ENCODE measurements at regions not wholly inside any gene's neighbourhood (a gene's known extent, or its start where the extent isn't known, plus 50 kb on each side); places are given as distances from the start of the nearest gene placed in this dataset.

DNA sequence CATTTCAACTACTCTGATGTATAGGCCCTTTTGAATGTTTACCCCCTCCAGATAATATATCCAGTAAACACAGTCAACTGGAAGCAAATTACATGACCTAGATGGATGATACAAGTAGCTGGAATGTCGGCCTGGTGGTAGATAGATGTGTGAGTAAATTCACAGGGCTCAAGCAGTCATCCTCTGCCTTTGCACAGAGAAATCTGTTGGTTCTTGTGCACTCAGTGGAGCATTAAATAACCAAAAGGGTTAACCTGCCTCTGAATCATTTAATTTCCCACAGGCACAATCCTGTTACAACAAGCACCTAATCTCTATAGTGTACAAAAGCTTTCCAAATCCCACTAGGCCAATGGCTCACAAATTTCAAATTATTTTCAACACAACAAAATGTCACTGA lies 668.3 kb downstream of the DNAH5 start:
- DNase-seq (ENCODE audit: unreplicated experiment), result no peak
- no TSS peak for BruUV-seq (replicated peaks)
- TF ChIP-seq, protein P1, sequence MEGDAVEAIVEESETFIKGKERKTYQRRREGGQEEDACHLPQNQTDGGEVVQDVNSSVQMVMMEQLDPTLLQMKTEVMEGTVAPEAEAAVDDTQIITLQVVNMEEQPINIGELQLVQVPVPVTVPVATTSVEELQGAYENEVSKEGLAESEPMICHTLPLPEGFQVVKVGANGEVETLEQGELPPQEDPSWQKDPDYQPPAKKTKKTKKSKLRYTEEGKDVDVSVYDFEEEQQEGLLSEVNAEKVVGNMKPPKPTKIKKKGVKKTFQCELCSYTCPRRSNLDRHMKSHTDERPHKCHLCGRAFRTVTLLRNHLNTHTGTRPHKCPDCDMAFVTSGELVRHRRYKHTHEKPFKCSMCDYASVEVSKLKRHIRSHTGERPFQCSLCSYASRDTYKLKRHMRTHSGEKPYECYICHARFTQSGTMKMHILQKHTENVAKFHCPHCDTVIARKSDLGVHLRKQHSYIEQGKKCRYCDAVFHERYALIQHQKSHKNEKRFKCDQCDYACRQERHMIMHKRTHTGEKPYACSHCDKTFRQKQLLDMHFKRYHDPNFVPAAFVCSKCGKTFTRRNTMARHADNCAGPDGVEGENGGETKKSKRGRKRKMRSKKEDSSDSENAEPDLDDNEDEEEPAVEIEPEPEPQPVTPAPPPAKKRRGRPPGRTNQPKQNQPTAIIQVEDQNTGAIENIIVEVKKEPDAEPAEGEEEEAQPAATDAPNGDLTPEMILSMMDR (IDR thresholded peaks at IDR 0.05; ENCODE audit: unreplicated experiment), result no peak
- CTCF ChIA-PET, result interaction anchor here (0.6 to 3.0 kb wide), 2 partner anchors 202 to 535 kb away, joined by 3 to 9 read pairs; no protein-coding TSS in a partner anchor
- Mint-ChIP-seq H3K4me1 (ENCODE audit: insufficient read depth, unreplicated experiment) (no peaks in the 10 kb centered on the region), H3K27ac (ENCODE audit: low read depth, unreplicated experiment) (no peak overlapping the region), H3K36me3 (ENCODE audit: insufficient read depth, unreplicated experiment) (no peaks in the 10 kb centered on the region), H3K4me3 (ENCODE audit: unreplicated experiment) (no peak overlapping the region), H3K9me3 (ENCODE audit: unreplicated experiment) (no peaks in the 10 kb centered on the region), H3K27me3 (ENCODE audit: insufficient read depth, unreplicated experiment) (no peaks in the 10 kb centered on the region)
- intact Hi-C loops (cut with micrococcal nuclease), result no loop called here
- POLR2A ChIA-PET, result no interaction called here

DNA sequence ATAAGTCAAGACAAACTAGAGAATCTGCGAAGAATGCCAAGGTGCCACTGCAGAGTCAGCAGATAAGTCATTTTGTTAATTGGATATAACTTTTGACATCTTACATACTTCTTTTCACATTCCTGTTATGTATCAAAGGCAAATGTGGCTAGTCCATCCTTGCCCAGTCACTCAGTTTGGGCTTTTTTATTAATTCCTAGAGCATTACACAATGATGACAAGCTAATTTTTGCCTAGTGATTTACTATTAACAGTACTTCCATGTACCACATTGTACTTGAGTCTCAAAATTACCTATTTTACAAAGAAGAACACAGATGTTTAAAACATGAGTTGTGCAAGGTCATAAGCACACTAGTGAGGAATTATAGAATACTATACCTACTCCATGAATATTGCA lies 680.8 kb downstream of the DNAH5 start:
- H3K36me3 Mint-ChIP-seq (ENCODE audit: insufficient read depth, unreplicated experiment), result no peaks in the 10 kb centered on the region
- no peaks in the 10 kb centered on the region for H3K27me3 Mint-ChIP-seq (ENCODE audit: insufficient read depth, unreplicated experiment)
- no TSS peak for BruUV-seq (replicated peaks)
- TF ChIP-seq, protein P1 (IDR thresholded peaks at IDR 0.05; ENCODE audit: unreplicated experiment), result no peak
- no peak for DNase-seq (ENCODE audit: unreplicated experiment)
- ChIA-PET CTCF (no interaction called here), POLR2A (no interaction called here)
- H3K4me3 Mint-ChIP-seq (ENCODE audit: unreplicated experiment), result no peak overlapping the region
- no peaks in the 10 kb centered on the region for H3K9me3 Mint-ChIP-seq (ENCODE audit: unreplicated experiment)
- intact Hi-C loops (cut with micrococcal nuclease), result no loop called here
- H3K27ac Mint-ChIP-seq (ENCODE audit: low read depth, unreplicated experiment), result no peak overlapping the region
- H3K4me1 Mint-ChIP-seq (ENCODE audit: insufficient read depth, unreplicated experiment), result no peaks in the 10 kb centered on the region

DNA sequence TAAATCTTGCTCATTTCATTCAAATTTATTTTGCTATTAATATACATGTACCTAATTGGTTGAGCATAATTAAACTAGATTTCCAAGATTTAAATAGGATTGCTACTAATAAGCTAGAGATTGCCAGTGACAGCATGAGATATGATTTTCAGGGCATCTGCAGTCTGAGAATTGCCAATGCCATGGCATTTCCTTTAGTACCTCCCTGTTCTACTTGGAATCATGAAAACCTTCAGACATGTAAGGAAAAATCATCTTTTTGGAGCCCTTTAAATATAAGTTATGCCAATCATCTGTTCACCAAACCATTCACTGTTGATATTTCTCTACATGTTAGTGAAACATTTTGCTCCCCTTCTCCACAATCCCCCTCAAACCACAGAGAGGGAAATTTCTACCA lies 691.4 kb downstream of the DNAH5 start:
- Mint-ChIP-seq H3K36me3 (ENCODE audit: insufficient read depth, unreplicated experiment) (no peaks in the 10 kb centered on the region), H3K27ac (ENCODE audit: low read depth, unreplicated experiment) (no peak overlapping the region), H3K4me1 (ENCODE audit: insufficient read depth, unreplicated experiment) (peaks cover 16% of the 10 kb centered on the region), H3K4me3 (ENCODE audit: unreplicated experiment) (no peak overlapping the region), H3K27me3 (ENCODE audit: insufficient read depth, unreplicated experiment) (no peaks in the 10 kb centered on the region), H3K9me3 (ENCODE audit: unreplicated experiment) (peaks cover 7% of the 10 kb centered on the region)
- TF ChIP-seq, protein P1 (IDR thresholded peaks at IDR 0.05; ENCODE audit: unreplicated experiment), result no peak
- intact Hi-C loops (cut with micrococcal nuclease), result no loop called here
- CTCF ChIA-PET, result interaction anchor here (0.7 to 1.0 kb wide), 3 partner anchors 69 to 196 kb away, joined by 3 to 6 read pairs (median 4); no protein-coding TSS in a partner anchor
- POLR2A ChIA-PET, result no interaction called here
- BruUV-seq (replicated peaks), result no TSS peak
- DNase-seq (ENCODE audit: unreplicated experiment), result no peak

DNA sequence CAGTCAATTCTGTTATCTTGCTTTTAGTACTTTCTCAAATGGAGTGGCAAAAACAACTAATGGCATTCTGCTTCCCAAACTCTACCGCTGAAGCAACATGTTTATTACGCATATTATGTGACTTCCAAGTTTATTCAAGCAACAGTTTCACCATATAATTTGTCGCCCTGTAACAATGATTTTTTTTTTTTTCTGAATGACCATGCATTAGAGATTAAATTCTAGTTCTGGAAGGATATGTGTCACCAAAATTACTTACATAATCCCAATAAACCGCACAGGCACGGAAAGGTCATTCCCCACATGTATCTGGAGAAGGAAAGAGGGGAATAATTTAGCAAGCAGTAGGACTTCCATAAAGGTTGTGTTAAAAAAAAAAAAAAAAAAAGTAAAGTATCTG lies 691.8 kb downstream of the DNAH5 start:
- TF ChIP-seq, protein P1 (IDR thresholded peaks at IDR 0.05; ENCODE audit: unreplicated experiment), result no peak
- BruUV-seq (replicated peaks), result no TSS peak
- Mint-ChIP-seq H3K4me3 (ENCODE audit: unreplicated experiment) (no peak overlapping the region), H3K27me3 (ENCODE audit: insufficient read depth, unreplicated experiment) (no peaks in the 10 kb centered on the region), H3K27ac (ENCODE audit: low read depth, unreplicated experiment) (peak overlapping the region; percentile 55), H3K36me3 (ENCODE audit: insufficient read depth, unreplicated experiment) (no peaks in the 10 kb centered on the region), H3K9me3 (ENCODE audit: unreplicated experiment) (peaks cover 7% of the 10 kb centered on the region), H3K4me1 (ENCODE audit: insufficient read depth, unreplicated experiment) (peaks cover 20% of the 10 kb centered on the region)
- POLR2A ChIA-PET, result interaction anchor here (0.5 kb wide), 1 partner anchor 1473 kb away, joined by 3 read pairs; no protein-coding TSS in a partner anchor
- DNase-seq (ENCODE audit: unreplicated experiment), result no peak
- intact Hi-C loops (cut with micrococcal nuclease), result no loop called here
- CTCF ChIA-PET, result interaction anchor here (0.6 to 1.0 kb wide), 2 partner anchors 195 to 592 kb away, joined by 3 to 6 read pairs; no protein-coding TSS in a partner anchor

Measured in MCF 10A (cell line).